HFFc6 (cell line): ENCODE measurements at regions not wholly inside any gene's neighbourhood (a gene's known extent, or its start where the extent isn't known, plus 50 kb on each side); places are given as distances from the start of the nearest gene placed in this dataset.

Experiments used
- DNase-seq: peaks from one replicate; pipeline ENCODE4 v3.0.0-alpha.2; 2018
- H3K27ac Mint-ChIP-seq: 2 replicates; pipeline ENCODE4 v1.8.0; 2020; ENCODE audit warnings: mild to moderate bottlenecking, mixed read lengths
- H3K27me3 Mint-ChIP-seq: 2 replicates; pipeline ENCODE4 v1.8.0; 2021; ENCODE audit warnings: mild to moderate bottlenecking, moderate library complexity, mixed read lengths; ENCODE audit not compliant: insufficient read depth
- H3K36me3 Mint-ChIP-seq: 2 replicates; pipeline ENCODE4 v1.8.0; 2021; ENCODE audit warnings: low read depth, mixed read lengths
- H3K4me1 Mint-ChIP-seq: 2 replicates; pipeline ENCODE4 v1.8.0; 2020; ENCODE audit warnings: low read depth, mixed read lengths
- H3K4me3 Mint-ChIP-seq: 2 replicates; pipeline ENCODE4 v1.8.0; 2020; ENCODE audit warnings: mild to moderate bottlenecking, moderate library complexity, mixed read lengths
- H3K9me3 Mint-ChIP-seq: 2 replicates; pipeline ENCODE4 v1.8.0; 2020; ENCODE audit warnings: mild to moderate bottlenecking, mixed read lengths
- TF ChIP-seq, protein P1 (sequence below): fragments of 200-600 bp; sonication (generic); IDR thresholded peaks from 2 replicates; pipeline ENCODE4 v1.5.0; 2021; ENCODE audit warnings: antibody characterized with exemption, mild to moderate bottlenecking

GRCh38 chr14:94673781-94674231 is 61.6 kb downstream of the SERPINA3 start:
- DNase-seq: no peak
- peaks cover 3% of the 10 kb centered on the region; the same call in 1 of the 2 replicates for H3K27me3 Mint-ChIP-seq
- no peak overlapping the region for H3K4me3 Mint-ChIP-seq
- TF ChIP-seq, protein P1, sequence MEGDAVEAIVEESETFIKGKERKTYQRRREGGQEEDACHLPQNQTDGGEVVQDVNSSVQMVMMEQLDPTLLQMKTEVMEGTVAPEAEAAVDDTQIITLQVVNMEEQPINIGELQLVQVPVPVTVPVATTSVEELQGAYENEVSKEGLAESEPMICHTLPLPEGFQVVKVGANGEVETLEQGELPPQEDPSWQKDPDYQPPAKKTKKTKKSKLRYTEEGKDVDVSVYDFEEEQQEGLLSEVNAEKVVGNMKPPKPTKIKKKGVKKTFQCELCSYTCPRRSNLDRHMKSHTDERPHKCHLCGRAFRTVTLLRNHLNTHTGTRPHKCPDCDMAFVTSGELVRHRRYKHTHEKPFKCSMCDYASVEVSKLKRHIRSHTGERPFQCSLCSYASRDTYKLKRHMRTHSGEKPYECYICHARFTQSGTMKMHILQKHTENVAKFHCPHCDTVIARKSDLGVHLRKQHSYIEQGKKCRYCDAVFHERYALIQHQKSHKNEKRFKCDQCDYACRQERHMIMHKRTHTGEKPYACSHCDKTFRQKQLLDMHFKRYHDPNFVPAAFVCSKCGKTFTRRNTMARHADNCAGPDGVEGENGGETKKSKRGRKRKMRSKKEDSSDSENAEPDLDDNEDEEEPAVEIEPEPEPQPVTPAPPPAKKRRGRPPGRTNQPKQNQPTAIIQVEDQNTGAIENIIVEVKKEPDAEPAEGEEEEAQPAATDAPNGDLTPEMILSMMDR: no peak
- H3K36me3 Mint-ChIP-seq: no peaks in the 10 kb centered on the region; the same call in 1 of the 2 replicates
- H3K27ac Mint-ChIP-seq: no peak overlapping the region
- H3K9me3 Mint-ChIP-seq: peaks cover 51% of the 10 kb centered on the region
- no peaks in the 10 kb centered on the region for H3K4me1 Mint-ChIP-seq
